Liver (tissue), 3 donors: ENCODE measurements at regions not wholly inside any gene's neighbourhood (a gene's known extent, or its start where the extent isn't known, plus 50 kb on each side); places are given as distances from the start of the nearest gene placed in this dataset.

ENCODE experiments used
- GABPA ChIP-seq, 2 donors: IDR thresholded peaks in 1 of 2; conservative IDR thresholded peaks in 1 of 2; 2 replicates each; pipeline ENCODE4 v1.6.1; 2016; ENCODE audit warnings: antibody characterized with exemption in 2 of 2, mild to moderate bottlenecking in 1 of 2, moderate library complexity in 1 of 2
- RAD21 ChIP-seq, 2 donors: IDR thresholded peaks; 2 replicates each; pipeline ENCODE4 v1.6.1; 2016; ENCODE audit warnings: antibody characterized with exemption in 2 of 2, mild to moderate bottlenecking in 2 of 2
- RXRA ChIP-seq, 2 donors: IDR thresholded peaks; 2 replicates each; pipeline ENCODE4 v1.6.1; 2017 to 2018; ENCODE audit warnings: antibody characterized with exemption in 2 of 2, mild to moderate bottlenecking in 1 of 2
- YY1 ChIP-seq: IDR thresholded peaks from 2 replicates; pipeline ENCODE4 v1.6.1; 2016; ENCODE audit warnings: antibody characterized with exemption, mild to moderate bottlenecking
- TF ChIP-seq, protein P1 (sequence below): fragments of 150-350 bp; IDR thresholded peaks from 2 replicates; pipeline ENCODE4 v1.5.1; 2017; ENCODE audit warnings: improper control_type of control experiment, low read depth, low read length; ENCODE audit not compliant: missing input control
- TF ChIP-seq, protein P2 (sequence below): IDR thresholded peaks from 2 replicates; pipeline ENCODE4 v1.6.1; 2016; ENCODE audit warnings: antibody characterized with exemption
- donor health status: healthy.
- donor health status: healthy.

DNA sequence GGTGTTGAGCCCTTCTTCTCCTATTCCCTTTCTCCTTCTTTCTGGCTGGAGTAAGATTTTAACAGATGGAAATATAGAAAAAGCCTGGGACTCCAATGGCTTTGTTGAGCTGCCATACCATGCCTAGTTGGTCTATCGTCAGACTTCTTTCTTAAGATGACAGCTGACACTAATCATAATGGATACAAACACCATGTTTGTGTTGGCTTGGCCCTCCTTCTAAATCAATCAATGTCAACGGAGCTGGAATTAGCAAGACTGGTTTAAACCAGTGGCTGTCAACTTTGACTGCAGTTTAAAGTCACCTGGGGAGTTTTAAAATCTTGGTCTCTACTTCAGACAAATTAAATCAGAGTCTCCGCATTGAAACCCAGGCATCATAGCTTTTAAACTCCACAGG is 264.5 kb upstream of the PRR16 start:
- TF ChIP-seq, protein P1, sequence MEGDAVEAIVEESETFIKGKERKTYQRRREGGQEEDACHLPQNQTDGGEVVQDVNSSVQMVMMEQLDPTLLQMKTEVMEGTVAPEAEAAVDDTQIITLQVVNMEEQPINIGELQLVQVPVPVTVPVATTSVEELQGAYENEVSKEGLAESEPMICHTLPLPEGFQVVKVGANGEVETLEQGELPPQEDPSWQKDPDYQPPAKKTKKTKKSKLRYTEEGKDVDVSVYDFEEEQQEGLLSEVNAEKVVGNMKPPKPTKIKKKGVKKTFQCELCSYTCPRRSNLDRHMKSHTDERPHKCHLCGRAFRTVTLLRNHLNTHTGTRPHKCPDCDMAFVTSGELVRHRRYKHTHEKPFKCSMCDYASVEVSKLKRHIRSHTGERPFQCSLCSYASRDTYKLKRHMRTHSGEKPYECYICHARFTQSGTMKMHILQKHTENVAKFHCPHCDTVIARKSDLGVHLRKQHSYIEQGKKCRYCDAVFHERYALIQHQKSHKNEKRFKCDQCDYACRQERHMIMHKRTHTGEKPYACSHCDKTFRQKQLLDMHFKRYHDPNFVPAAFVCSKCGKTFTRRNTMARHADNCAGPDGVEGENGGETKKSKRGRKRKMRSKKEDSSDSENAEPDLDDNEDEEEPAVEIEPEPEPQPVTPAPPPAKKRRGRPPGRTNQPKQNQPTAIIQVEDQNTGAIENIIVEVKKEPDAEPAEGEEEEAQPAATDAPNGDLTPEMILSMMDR: no peak
- TF ChIP-seq, protein P2, sequence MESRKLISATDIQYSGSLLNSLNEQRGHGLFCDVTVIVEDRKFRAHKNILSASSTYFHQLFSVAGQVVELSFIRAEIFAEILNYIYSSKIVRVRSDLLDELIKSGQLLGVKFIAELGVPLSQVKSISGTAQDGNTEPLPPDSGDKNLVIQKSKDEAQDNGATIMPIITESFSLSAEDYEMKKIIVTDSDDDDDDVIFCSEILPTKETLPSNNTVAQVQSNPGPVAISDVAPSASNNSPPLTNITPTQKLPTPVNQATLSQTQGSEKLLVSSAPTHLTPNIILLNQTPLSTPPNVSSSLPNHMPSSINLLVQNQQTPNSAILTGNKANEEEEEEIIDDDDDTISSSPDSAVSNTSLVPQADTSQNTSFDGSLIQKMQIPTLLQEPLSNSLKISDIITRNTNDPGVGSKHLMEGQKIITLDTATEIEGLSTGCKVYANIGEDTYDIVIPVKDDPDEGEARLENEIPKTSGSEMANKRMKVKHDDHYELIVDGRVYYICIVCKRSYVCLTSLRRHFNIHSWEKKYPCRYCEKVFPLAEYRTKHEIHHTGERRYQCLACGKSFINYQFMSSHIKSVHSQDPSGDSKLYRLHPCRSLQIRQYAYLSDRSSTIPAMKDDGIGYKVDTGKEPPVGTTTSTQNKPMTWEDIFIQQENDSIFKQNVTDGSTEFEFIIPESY: no peak
- TF ChIP-seq GABPA (IDR thresholded peaks at IDR 0.05 in 1 of 2, conservative IDR thresholded peaks at IDR 0.05 in 1 of 2): no peak
- no peak for TF ChIP-seq YY1
- no peak for TF ChIP-seq RXRA (IDR thresholded peaks at IDR 0.05)
- no peak for TF ChIP-seq RAD21 (IDR thresholded peaks at IDR 0.05)
